NCI-H2196 treated with DMSO at 0.1 percent for 48 hours (cell line): ENCODE measurements at regions not wholly inside any gene's neighbourhood (a gene's known extent, or its start where the extent isn't known, plus 50 kb on each side); places are given as distances from the start of the nearest gene placed in this dataset.

ENCODE experiments used
- DNase-seq: peaks from one replicate; lab custom pipeline; 2025; ENCODE audit not compliant: unreplicated experiment; lab: John Stamatoyannopoulos, UW

GRCh38 chr4:1499465-1499864, 93.2 kb upstream of the NKX1-1 start:
- DNase-seq = no peak

DNA sequence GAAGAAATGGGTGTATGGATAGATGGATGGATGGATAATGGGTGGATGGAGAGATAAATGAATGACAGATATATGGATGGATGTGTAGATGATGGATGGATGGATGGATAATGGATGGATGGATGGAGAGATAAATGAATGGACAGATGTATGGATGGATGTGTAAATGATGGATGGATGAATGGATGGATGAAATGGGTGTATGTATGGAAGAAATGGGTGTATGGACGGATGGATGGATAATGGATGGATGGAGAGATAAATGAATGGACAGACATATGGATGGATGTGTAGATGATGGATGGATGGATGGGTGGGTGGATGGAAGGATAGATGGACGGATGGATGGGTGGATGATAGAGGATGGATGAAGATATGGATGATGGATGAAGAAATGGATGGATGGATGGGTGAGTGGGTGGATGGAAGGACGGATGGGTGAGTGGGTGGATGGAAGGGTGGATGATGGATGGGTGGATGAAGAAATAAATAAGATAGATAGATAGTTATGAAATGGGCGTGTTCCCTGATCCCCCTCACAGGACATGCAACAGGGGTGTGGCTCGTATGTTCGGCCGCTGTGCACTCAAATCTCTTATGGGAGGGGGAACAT, 91.1 kb upstream of the NKX1-1 start:
- no peak for DNase-seq

DNA sequence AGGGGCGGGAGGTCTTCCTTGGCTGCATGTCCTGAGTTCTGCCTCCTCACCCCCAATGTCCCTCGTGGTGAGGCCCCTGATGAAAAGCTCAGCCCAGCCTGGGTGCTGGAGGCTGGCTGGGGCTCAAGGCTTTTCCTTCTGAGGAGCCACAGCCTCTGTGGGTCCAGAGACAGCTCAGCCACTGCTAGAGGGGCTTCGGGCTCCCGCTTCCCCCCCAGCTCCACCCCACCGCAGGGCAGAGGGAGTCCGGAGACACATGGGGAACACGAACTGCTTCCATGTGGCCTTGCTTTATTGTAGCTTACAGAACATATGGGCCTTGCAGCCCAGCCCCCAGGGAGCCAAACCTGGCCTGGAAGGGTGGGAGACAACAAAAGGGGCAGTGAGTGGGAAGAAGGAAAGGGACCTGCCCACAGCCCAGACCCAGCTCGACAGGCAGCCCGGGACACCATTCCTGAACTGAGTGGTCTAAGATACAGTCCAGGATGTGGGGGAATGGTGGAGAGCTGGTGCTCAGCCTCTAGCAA, 89.9 kb upstream of the NKX1-1 start:
- DNase-seq = no peak

GRCh38 chr4:1495416-1496115, 89.3 kb upstream of the NKX1-1 start:
- DNase-seq = no peak

DNA sequence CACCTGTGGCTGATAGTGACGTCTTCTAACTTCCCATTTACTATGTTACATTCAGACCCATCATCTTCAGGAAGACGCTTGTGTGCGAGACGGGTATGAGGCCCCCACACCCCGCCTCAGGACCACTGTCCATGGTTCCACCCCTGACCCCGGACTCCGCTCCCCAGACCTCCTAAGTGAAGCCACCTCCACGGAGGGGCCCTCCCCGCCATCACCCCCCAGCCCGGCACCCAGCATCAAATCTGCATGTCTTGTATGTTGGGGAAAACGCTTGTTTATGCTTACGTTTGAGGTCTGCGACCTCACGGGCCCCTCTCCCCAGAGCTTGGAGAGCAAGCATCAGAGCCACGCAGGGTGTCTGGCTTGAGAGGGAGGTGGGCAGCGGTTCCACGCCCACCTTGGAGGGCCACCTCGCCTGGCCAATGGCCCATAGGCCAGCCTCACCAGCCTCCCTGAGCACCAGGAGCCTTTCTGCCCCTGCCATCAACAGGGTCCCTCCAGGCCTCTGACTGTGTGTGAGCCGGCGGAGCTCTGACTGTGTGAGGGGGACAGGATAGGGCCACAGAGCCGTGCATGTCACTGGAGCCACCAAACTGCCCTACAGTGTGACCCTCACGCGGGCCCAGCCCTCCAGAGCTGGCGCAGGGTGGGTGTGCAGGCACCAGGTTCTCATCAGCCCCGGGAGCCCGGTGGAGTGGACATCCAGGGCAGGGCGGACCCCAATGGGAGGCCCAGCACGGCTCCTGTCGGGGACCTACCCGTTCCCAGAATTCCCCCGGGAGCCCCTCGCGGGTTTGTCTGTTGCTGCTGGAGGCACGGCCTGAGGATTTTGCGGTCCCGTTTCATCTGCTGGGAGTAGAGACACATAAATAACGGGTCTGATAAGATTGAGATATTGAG, 88.4 kb upstream of the NKX1-1 start:
- no peak for DNase-seq

DNA sequence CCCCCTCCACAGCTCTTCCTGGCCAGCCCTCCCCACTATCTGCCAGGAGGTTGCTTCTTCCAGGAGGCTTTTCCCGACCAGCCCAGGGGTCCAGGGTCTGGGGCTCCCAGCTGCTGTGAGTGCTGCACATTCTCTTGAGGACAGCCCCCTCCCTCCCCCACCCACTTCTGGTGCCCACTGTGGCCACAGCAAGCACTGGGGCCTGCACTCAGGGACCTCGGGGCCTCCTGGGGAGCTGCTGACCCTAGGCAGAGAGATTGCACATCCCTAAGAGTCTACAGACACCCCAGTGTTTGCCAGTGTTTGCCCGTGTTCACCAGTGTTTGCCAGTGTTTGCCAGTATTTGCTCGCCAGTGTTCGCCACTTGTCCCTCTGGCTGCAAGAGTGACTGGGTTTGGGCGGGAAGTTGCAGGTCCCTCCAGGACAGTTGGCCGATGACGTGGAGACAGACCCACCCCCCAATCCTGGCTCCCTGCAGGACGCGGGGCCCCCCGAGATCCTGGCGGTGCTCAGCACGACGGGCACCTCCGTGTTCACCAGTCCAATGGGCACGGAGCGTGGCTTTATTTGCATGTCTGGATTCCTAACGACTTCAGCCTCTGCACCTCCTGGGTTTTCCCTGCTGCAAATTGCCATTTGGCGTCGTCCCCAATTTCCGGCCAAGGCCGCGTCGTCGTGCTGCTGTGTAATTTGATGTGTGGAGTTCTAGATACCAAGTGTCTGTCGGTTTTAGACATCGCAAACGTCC, 87.5 kb upstream of the NKX1-1 start:
- DNase-seq = no peak

GRCh38 chr4:1492651-1493539, 86.7 kb upstream of the NKX1-1 start:
- DNase-seq = no peak

- no peak for DNase-seq
Measured at GRCh38 chr4:1492142-1492457, 85.9 kb upstream of the NKX1-1 start.

- no peak for DNase-seq
Measured at GRCh38 chr4:1491328-1492141, 85.3 kb upstream of the NKX1-1 start.

- no peak for DNase-seq
Measured at GRCh38 chr4:1490654-1491327, 84.5 kb upstream of the NKX1-1 start.

DNA sequence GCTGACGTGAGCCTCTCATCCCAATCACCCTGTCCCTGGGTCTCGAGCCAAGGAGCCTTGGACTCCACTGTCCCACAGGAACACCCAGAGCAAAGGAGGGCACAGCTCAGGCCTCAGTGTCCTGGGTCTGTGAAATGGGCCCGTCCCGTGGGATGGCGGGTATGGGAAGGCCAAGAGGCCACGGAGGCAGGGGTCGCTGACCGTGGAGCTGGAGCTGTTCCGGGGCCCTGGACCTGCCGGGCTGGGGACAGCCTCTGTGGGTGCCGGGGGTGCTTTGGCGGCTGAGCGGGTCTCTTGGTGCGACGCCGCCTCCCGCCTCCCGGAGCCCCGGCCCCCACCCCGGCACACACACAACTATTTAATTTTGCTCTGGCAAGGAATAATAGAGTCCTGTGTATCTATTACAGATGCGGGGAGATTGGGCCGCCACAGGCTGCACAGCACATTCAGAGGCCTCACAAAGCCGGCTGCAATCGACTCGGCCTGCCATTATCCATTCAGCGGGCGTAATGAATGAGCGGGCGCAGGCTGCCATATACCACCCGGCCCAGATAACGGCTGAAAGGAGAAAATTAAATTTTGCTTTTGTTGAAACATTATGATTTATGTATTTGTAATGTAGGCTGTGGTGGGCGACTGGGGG, 83.9 kb upstream of the NKX1-1 start:
- no peak for DNase-seq

GRCh38 chr4:1489639-1489995, 83.4 kb upstream of the NKX1-1 start:
- DNase-seq = no peak

- DNase-seq = no peak
Measured at GRCh38 chr4:1488831-1489638, 82.8 kb upstream of the NKX1-1 start.

GRCh38 chr4:1488357-1488756, 82.1 kb upstream of the NKX1-1 start:
- no peak for DNase-seq

DNA sequence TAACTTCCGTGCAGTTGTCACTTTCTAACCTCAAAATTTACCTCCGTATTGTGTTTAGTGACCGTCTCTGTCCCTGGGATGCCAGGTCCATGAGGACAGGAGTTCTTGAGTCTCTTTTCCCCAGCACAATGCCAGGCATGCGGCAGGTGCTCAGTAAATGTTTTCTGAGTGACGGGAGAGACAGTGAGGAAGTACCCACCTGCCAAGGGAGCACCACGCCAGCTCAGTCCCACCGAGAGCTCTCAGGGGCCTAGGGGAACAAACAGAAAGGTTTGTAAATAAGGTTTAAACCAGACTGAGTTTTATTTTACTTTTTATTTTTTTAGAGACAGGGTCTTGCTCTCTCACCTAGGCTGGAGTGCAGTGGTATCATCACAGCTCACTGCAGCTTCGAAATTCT, 81.5 kb upstream of the NKX1-1 start:
- DNase-seq = no peak

GRCh38 chr4:1487106-1487505, 80.9 kb upstream of the NKX1-1 start:
- DNase-seq = no peak

DNA sequence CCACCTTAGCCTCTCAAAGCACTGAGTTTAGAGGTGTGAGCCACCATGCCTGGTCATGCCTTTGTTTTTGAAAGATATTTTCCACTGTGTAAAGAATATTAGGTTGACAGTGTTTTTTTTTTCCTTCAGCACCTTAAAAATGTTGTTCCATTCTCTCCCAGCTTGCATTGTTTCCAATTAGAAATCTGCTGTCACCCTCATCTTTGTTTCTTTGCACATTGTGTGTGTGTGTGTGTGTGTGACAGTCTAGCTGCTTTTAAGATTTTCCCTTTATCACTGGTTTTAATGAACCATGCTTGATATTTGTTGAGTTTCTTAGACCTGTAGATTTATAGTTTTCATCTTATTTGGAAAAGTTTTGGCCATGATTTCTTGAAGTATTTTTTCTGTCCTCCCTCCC, 79.0 kb upstream of the NKX1-1 start:
- DNase-seq = no peak

DNA sequence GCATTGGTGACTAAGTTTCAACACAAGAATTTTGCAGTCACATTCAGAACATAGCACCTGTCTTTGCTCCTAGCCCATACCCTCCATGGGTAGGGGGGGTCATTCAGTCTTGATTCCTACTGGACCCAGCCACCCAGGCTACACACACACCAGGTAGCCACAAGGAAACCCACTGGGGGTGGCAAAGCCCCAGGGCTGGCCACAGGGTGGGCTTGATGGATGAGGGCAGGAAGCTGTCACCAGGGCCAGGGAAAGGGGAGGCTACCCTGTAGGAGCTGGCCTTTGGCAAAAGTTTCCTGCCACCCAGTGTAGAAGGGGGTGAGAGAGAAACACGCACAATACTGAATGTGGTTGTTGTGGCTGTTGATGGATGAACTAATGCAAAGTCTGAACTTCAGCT, 74.5 kb upstream of the NKX1-1 start:
- no peak for DNase-seq
